ENCODE measurements at regions not wholly inside any gene's neighbourhood (a gene's known extent, or its start where the extent isn't known, plus 50 kb on each side); places are given as distances from the start of the nearest gene placed in this dataset.

DNA sequence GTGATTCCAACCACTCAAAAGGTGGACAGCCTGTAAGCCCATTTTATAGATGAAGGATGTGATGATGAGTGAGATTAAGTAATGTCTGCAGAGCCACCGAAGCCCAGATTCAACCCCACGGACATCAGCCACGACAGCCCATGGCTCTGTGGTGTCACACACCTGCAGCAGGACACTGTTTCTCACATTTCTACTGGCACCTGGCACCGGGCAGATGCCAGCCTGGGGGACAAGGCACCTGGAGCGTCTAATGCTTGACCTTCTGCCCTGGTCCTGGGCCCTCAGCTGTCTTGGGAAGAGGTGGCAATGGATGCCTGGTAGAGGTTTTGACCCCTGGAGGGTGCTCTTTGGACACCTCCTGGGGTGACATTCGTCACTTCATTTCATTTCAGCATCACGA lies 176.3 kb downstream of the ANAPC1 start:
- TF ChIP-seq CREB5 (CRISPR knock-in tag; IDR thresholded peaks at IDR 0.05; ENCODE audit: low read depth) (no peak), POU6F1 (CRISPR knock-in tag; IDR thresholded peaks at IDR 0.05; ENCODE audit: borderline replicate concordance, low read depth) (no peak), CSDC2 (CRISPR knock-in tag; IDR thresholded peaks at IDR 0.05) (no peak), ISL1 (CRISPR knock-in tag; IDR thresholded peaks at IDR 0.05) (no peak), RARB (CRISPR knock-in tag; IDR thresholded peaks at IDR 0.05) (no peak), ZNF70 (CRISPR knock-in tag; IDR thresholded peaks at IDR 0.05) (no peak), OSR1 (CRISPR knock-in tag; IDR thresholded peaks at IDR 0.05) (no peak)
- ATAC-seq, result no peak

- ATAC-seq, result no peak
- TF ChIP-seq TCF4 (CRISPR knock-in tag; IDR thresholded peaks at IDR 0.05; ENCODE audit: borderline replicate concordance) (no peak), ESRRG (CRISPR knock-in tag; IDR thresholded peaks at IDR 0.05) (no peak), ZC3H10 (CRISPR knock-in tag; IDR thresholded peaks at IDR 0.05) (no peak), ZNF70 (CRISPR knock-in tag; IDR thresholded peaks at IDR 0.05) (no peak), ZFP30 (CRISPR knock-in tag; IDR thresholded peaks at IDR 0.05) (no peak), SNAI2 (CRISPR knock-in tag; IDR thresholded peaks at IDR 0.05) (no peak)
These were observed 175.4 kb downstream of the ANAPC1 start for GRCh38 chr2:111708476-111709180.

GRCh38 chr2:111709321-111709720 lies 174.7 kb downstream of the ANAPC1 start:
- no peak for ATAC-seq
- TF ChIP-seq GLIS3 (CRISPR knock-in tag; IDR thresholded peaks at IDR 0.05) (no peak), ZNF70 (CRISPR knock-in tag; IDR thresholded peaks at IDR 0.05) (no peak), ZNF8 (CRISPR knock-in tag; IDR thresholded peaks at IDR 0.05) (no peak), TOX (CRISPR knock-in tag; IDR thresholded peaks at IDR 0.05; ENCODE audit: borderline replicate concordance) (no peak), RARB (CRISPR knock-in tag; IDR thresholded peaks at IDR 0.05) (no peak), SNAI2 (CRISPR knock-in tag; IDR thresholded peaks at IDR 0.05) (no peak), ARNTL (CRISPR knock-in tag; IDR thresholded peaks at IDR 0.05; ENCODE audit: borderline replicate concordance, low read depth) (no peak), CREB5 (CRISPR knock-in tag; IDR thresholded peaks at IDR 0.05; ENCODE audit: low read depth) (no peak), OSR1 (CRISPR knock-in tag; IDR thresholded peaks at IDR 0.05) (no peak), ZFP3 (CRISPR knock-in tag; IDR thresholded peaks at IDR 0.05) (no peak), ZFP30 (CRISPR knock-in tag; IDR thresholded peaks at IDR 0.05) (no peak), BACH2 (CRISPR knock-in tag; IDR thresholded peaks at IDR 0.05; ENCODE audit: borderline replicate concordance) (no peak), ISL1 (CRISPR knock-in tag; IDR thresholded peaks at IDR 0.05) (no peak), CSDC2 (CRISPR knock-in tag; IDR thresholded peaks at IDR 0.05) (no peak), ESRRG (CRISPR knock-in tag; IDR thresholded peaks at IDR 0.05) (no peak), POU6F1 (CRISPR knock-in tag; IDR thresholded peaks at IDR 0.05; ENCODE audit: borderline replicate concordance, low read depth) (no peak)
- TF ChIP-seq, protein P1, sequence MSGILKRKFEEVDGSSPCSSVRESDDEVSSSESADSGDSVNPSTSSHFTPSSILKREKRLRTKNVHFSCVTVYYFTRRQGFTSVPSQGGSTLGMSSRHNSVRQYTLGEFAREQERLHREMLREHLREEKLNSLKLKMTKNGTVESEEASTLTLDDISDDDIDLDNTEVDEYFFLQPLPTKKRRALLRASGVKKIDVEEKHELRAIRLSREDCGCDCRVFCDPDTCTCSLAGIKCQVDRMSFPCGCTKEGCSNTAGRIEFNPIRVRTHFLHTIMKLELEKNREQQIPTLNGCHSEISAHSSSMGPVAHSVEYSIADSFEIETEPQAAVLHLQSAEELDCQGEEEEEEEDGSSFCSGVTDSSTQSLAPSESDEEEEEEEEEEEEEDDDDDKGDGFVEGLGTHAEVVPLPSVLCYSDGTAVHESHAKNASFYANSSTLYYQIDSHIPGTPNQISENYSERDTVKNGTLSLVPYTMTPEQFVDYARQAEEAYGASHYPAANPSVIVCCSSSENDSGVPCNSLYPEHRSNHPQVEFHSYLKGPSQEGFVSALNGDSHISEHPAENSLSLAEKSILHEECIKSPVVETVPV (CRISPR knock-in tag; IDR thresholded peaks at IDR 0.05), result no peak
- TF ChIP-seq, protein P2, sequence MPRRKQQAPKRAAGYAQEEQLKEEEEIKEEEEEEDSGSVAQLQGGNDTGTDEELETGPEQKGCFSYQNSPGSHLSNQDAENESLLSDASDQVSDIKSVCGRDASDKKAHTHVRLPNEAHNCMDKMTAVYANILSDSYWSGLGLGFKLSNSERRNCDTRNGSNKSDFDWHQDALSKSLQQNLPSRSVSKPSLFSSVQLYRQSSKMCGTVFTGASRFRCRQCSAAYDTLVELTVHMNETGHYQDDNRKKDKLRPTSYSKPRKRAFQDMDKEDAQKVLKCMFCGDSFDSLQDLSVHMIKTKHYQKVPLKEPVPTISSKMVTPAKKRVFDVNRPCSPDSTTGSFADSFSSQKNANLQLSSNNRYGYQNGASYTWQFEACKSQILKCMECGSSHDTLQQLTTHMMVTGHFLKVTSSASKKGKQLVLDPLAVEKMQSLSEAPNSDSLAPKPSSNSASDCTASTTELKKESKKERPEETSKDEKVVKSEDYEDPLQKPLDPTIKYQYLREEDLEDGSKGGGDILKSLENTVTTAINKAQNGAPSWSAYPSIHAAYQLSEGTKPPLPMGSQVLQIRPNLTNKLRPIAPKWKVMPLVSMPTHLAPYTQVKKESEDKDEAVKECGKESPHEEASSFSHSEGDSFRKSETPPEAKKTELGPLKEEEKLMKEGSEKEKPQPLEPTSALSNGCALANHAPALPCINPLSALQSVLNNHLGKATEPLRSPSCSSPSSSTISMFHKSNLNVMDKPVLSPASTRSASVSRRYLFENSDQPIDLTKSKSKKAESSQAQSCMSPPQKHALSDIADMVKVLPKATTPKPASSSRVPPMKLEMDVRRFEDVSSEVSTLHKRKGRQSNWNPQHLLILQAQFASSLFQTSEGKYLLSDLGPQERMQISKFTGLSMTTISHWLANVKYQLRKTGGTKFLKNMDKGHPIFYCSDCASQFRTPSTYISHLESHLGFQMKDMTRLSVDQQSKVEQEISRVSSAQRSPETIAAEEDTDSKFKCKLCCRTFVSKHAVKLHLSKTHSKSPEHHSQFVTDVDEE (CRISPR knock-in tag; IDR thresholded peaks at IDR 0.05), result no peak
- TF ChIP-seq, protein P3, sequence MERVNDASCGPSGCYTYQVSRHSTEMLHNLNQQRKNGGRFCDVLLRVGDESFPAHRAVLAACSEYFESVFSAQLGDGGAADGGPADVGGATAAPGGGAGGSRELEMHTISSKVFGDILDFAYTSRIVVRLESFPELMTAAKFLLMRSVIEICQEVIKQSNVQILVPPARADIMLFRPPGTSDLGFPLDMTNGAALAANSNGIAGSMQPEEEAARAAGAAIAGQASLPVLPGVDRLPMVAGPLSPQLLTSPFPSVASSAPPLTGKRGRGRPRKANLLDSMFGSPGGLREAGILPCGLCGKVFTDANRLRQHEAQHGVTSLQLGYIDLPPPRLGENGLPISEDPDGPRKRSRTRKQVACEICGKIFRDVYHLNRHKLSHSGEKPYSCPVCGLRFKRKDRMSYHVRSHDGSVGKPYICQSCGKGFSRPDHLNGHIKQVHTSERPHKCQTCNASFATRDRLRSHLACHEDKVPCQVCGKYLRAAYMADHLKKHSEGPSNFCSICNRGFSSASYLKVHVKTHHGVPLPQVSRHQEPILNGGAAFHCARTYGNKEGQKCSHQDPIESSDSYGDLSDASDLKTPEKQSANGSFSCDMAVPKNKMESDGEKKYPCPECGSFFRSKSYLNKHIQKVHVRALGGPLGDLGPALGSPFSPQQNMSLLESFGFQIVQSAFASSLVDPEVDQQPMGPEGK (CRISPR knock-in tag; IDR thresholded peaks at IDR 0.05; ENCODE audit: borderline replicate concordance), result no peak

All from SK-N-SH treated with all-trans-retinoic acid at 6 μM for 48 hours (cell line).